GM23338 (cell line): ENCODE measurements at regions not wholly inside any gene's neighbourhood (a gene's known extent, or its start where the extent isn't known, plus 50 kb on each side); places are given as distances from the start of the nearest gene placed in this dataset.

Experiments
- ATAC-seq: fragments of 200-7000 bp; cut with Tn5 transposase; 3 replicates; pipeline ENCODE4 v1.9.1; 2020
- DNase-seq: peaks from one replicate; pipeline ENCODE4 v3.0.0-alpha.2; 2015; ENCODE audit warnings: low spot score
- H2AFZ ChIP-seq: fragments of 200-600 bp; sonication (generic); 2 replicates; pipeline ENCODE4 v1.8.0; 2016; ENCODE audit warnings: antibody characterized with exemption, mild to moderate bottlenecking, moderate library complexity
- H3F3A ChIP-seq: fragments of 200-600 bp; sonication (generic); replicated peaks from 2 replicates; pipeline ENCODE4 v1.8.0; 2017; ENCODE audit warnings: antibody characterized with exemption, mixed run types, low read depth
- H3K27ac ChIP-seq: fragments of 200-600 bp; sonication (generic); 2 replicates; pipeline ENCODE4 v1.6.1; 2016; ENCODE audit warnings: low read depth
- H3K27me3 ChIP-seq: fragments of 200-600 bp; sonication (generic); 2 replicates; pipeline ENCODE4 v1.8.0; 2016; ENCODE audit warnings: mild to moderate bottlenecking, mixed run types, moderate library complexity; ENCODE audit not compliant: insufficient read depth
- H3K36me3 ChIP-seq: fragments of 200-600 bp; sonication (generic); 2 replicates; pipeline ENCODE4 v1.8.0; 2016; ENCODE audit warnings: mild to moderate bottlenecking; ENCODE audit not compliant: insufficient read depth
- H3K4me1 ChIP-seq: fragments of 200-600 bp; sonication (generic); 2 replicates; pipeline ENCODE4 v1.8.0; 2016; ENCODE audit warnings: mild to moderate bottlenecking, moderate library complexity; ENCODE audit not compliant: insufficient read depth
- H3K4me2 ChIP-seq: fragments of 200-600 bp; sonication (generic); 2 replicates; pipeline ENCODE4 v1.7.1; 2017; ENCODE audit warnings: mixed run types
- H3K4me3 ChIP-seq: fragments of 200-600 bp; sonication (generic); 2 replicates; pipeline ENCODE4 v1.6.1; 2016; ENCODE audit warnings: mixed run types
- H3K79me2 ChIP-seq: fragments of 200-600 bp; sonication (generic); replicated peaks from 2 replicates; pipeline ENCODE4 v1.8.0; 2017; ENCODE audit warnings: mild to moderate bottlenecking; ENCODE audit not compliant: insufficient read depth
- H3K9me2 ChIP-seq: fragments of 200-600 bp; sonication (generic); 2 replicates; pipeline ENCODE4 v1.8.0; 2017; ENCODE audit not compliant: insufficient read depth
- H4K20me1 ChIP-seq: fragments of 200-600 bp; sonication (generic); replicated peaks from 2 replicates; pipeline ENCODE4 v1.8.0; 2017; ENCODE audit warnings: mild to moderate bottlenecking; ENCODE audit not compliant: insufficient read depth
- H3K27ac Mint-ChIP-seq: 2 replicates; pipeline ENCODE4 v1.8.0; 2020; ENCODE audit warnings: inconsistent platforms, mild to moderate bottlenecking, moderate library complexity, mixed read lengths
- H3K27me3 Mint-ChIP-seq: 3 replicates; pipeline ENCODE4 v1.8.0; 2022; ENCODE audit warnings: low read depth, mild to moderate bottlenecking, moderate library complexity, mixed read lengths, inconsistent platforms; ENCODE audit not compliant: insufficient read depth, poor library complexity
- H3K36me3 Mint-ChIP-seq: 3 replicates; pipeline ENCODE4 v1.8.0; 2021; ENCODE audit warnings: low read depth, mild to moderate bottlenecking, inconsistent platforms, moderate library complexity, mixed read lengths
- H3K4me1 Mint-ChIP-seq: 3 replicates; pipeline ENCODE4 v1.8.0; 2020; ENCODE audit warnings: mild to moderate bottlenecking, inconsistent platforms, mixed read lengths
- H3K4me3 Mint-ChIP-seq: 3 replicates; pipeline ENCODE4 v1.8.0; 2021; ENCODE audit warnings: moderate library complexity, mild to moderate bottlenecking, inconsistent platforms, mixed read lengths
- H3K9me3 Mint-ChIP-seq: 3 replicates; pipeline ENCODE4 v1.8.0; 2020; ENCODE audit warnings: moderate library complexity, mild to moderate bottlenecking, inconsistent platforms, mixed read lengths
- CREB1 ChIP-seq: fragments of 250-450 bp; sonication (Bioruptor Pico); IDR thresholded peaks from 2 replicates; pipeline ENCODE4 v1.5.0; 2020; ENCODE audit warnings: low read depth, mild to moderate bottlenecking, moderate library complexity
- ETS1 ChIP-seq: IDR thresholded peaks from 2 replicates; pipeline ENCODE4 v1.6.1; 2016; ENCODE audit warnings: antibody characterized with exemption
- EZH2 ChIP-seq: fragments of 200-600 bp; sonication (generic); IDR thresholded peaks from one replicate; pipeline ENCODE4 v1.8.0; 2017; ENCODE audit warnings: antibody characterized with exemption, mild to moderate bottlenecking, low read depth; ENCODE audit not compliant: unreplicated experiment
- EZH2phosphoT487 ChIP-seq: fragments of 200-600 bp; sonication (generic); IDR thresholded peaks from one replicate; pipeline ENCODE4 v1.8.1; 2018; ENCODE audit warnings: antibody characterized with exemption; ENCODE audit not compliant: unreplicated experiment
- JUNB ChIP-seq: IDR thresholded peaks from one replicate; pipeline ENCODE4 v1.6.1; 2016; ENCODE audit warnings: antibody characterized with exemption; ENCODE audit not compliant: unreplicated experiment
- NANOG ChIP-seq: IDR thresholded peaks from 2 replicates; pipeline ENCODE4 v1.6.1; 2016; ENCODE audit warnings: antibody characterized with exemption, borderline replicate concordance
- POLR2AphosphoS5 ChIP-seq: IDR thresholded peaks from 2 replicates; pipeline ENCODE4 v1.6.1; 2016; ENCODE audit warnings: antibody characterized with exemption, low read depth
- REST ChIP-seq: IDR thresholded peaks from one replicate; pipeline ENCODE4 v1.6.1; 2018; ENCODE audit warnings: antibody characterized with exemption; ENCODE audit not compliant: unreplicated experiment
- STAT1 ChIP-seq: IDR thresholded peaks from one replicate; pipeline ENCODE4 v1.6.1; 2016; ENCODE audit warnings: antibody characterized with exemption; ENCODE audit not compliant: unreplicated experiment
- ZNF114 ChIP-seq: fragments of 250-450 bp; sonication (Bioruptor Pico); IDR thresholded peaks from 2 replicates; pipeline ENCODE4 v1.5.0; 2020; ENCODE audit warnings: mild to moderate bottlenecking, moderate library complexity
- ZNF331 ChIP-seq: fragments of 250-450 bp; sonication (Bioruptor Pico); IDR thresholded peaks from 2 replicates; pipeline ENCODE4 v1.5.0; 2020; ENCODE audit warnings: low read depth, mild to moderate bottlenecking, moderate library complexity
- ZNF462 ChIP-seq: fragments of 250-450 bp; sonication (Bioruptor Pico); IDR thresholded peaks from 2 replicates; pipeline ENCODE4 v1.5.0; 2020; ENCODE audit warnings: mild to moderate bottlenecking, moderate library complexity
- TF ChIP-seq, protein P1 (sequence below), 2 experiments: fragments of 200-600 bp in 1 of 2; sonication (generic) in 1 of 2; conservative IDR thresholded peaks; 2 replicates each; pipeline versions ENCODE4 v1.5.1 to v1.6.1; 2016 to 2017; ENCODE audit warnings: antibody characterized with exemption in 2 of 2, low read depth in 2 of 2, mild to moderate bottlenecking in 2 of 2, moderate library complexity in 1 of 2

DNA sequence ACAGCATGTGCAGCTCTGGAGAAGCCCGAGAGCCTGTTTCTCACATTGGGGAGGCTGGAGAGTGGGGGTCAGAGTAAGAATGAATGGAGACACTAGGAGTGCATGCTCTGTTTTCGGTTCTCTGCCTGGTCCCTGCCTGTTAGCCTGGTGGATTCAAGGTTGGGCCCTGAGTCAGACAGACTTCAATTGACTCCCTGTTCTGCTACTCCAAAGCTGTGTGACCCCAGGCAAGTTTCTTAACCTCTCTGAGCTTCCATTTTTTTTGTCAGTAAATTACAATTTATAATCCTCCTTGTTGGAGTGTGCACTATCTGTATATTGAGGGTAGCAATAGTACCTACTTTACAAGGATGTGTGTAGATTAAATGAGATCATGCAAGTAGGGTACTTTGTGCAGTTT is 102.6 kb upstream of the ESRRB start:
- H3K4me2 ChIP-seq, result no peak overlapping the region
- no peak for ATAC-seq
- H3K36me3 Mint-ChIP-seq, result no peaks in the 10 kb centered on the region
- no peaks in the 10 kb centered on the region for H3F3A ChIP-seq
- H3K4me3 ChIP-seq, result no peak overlapping the region
- no peaks in the 10 kb centered on the region for H3K36me3 ChIP-seq
- no peaks in the 10 kb centered on the region for H3K79me2 ChIP-seq
- DNase-seq, result no peak
- no peaks in the 10 kb centered on the region; the same call in 2 of the 3 replicates for H3K9me3 Mint-ChIP-seq
- H3K27me3 ChIP-seq, result 0 out of 2 replicates have a peak, but pooled peaks cover 2% of the 10 kb centered on the region
- no peak overlapping the region for H2AFZ ChIP-seq
- no peak overlapping the region for H3K27ac Mint-ChIP-seq
- peaks cover 11% of the 10 kb centered on the region for H3K27me3 Mint-ChIP-seq
- peaks cover 8% of the 10 kb centered on the region; the same call in 1 of the 2 replicates for H3K9me2 ChIP-seq
- H3K4me1 ChIP-seq, result no peaks in the 10 kb centered on the region
- no peak overlapping the region for H3K4me3 Mint-ChIP-seq
- TF ChIP-seq REST (no peak), ZNF331 (CRISPR knock-in tag) (no peak), ZNF462 (CRISPR knock-in tag) (no peak), JUNB (no peak), NANOG (no peak), EZH2 (no peak), POLR2AphosphoS5 (no peak), ETS1 (no peak), CREB1 (CRISPR knock-in tag) (no peak), ZNF114 (CRISPR knock-in tag) (no peak), STAT1 (no peak), EZH2phosphoT487 (no peak)
- TF ChIP-seq, protein P1, sequence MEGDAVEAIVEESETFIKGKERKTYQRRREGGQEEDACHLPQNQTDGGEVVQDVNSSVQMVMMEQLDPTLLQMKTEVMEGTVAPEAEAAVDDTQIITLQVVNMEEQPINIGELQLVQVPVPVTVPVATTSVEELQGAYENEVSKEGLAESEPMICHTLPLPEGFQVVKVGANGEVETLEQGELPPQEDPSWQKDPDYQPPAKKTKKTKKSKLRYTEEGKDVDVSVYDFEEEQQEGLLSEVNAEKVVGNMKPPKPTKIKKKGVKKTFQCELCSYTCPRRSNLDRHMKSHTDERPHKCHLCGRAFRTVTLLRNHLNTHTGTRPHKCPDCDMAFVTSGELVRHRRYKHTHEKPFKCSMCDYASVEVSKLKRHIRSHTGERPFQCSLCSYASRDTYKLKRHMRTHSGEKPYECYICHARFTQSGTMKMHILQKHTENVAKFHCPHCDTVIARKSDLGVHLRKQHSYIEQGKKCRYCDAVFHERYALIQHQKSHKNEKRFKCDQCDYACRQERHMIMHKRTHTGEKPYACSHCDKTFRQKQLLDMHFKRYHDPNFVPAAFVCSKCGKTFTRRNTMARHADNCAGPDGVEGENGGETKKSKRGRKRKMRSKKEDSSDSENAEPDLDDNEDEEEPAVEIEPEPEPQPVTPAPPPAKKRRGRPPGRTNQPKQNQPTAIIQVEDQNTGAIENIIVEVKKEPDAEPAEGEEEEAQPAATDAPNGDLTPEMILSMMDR (conservative IDR thresholded peaks at IDR 0.05; ENCODE audit: low read depth in 2 of 2), result no peak
- H3K27ac ChIP-seq, result no peak overlapping the region
- H4K20me1 ChIP-seq, result no peaks in the 10 kb centered on the region
- H3K4me1 Mint-ChIP-seq, result peaks cover 5% of the 10 kb centered on the region; the same call in 2 of the 3 replicates
